HEK293 (cell line): ENCODE measurements at regions not wholly inside any gene's neighbourhood (a gene's known extent, or its start where the extent isn't known, plus 50 kb on each side); places are given as distances from the start of the nearest gene placed in this dataset.

Experiments used
- CTCF ChIA-PET: fragments of 350-600 bp; formaldehyde crosslinking; extraction: SDS; loops from one replicate; lab custom pipeline; 2021; ENCODE audit warnings: antibody characterized with exemption; lab: Yijun Ruan, JAX
- POLR2A ChIA-PET: fragments of 300-600 bp; formaldehyde crosslinking; extraction: SDS; loops from one replicate; lab custom pipeline; 2020; ENCODE audit warnings: antibody characterized with exemption, inconsistent platforms; lab: Yijun Ruan, JAX
- H3K27ac ChIP-seq: fragments of 200-500 bp; sonication (Bioruptor generic); 2 replicates; pipeline ENCODE4 v1.5.1; 2014; ENCODE audit warnings: low read depth, low read length, control low read depth, inconsistent platforms; ENCODE audit errors: extremely low read depth
- H3K36me3 ChIP-seq, 2 experiments: fragments of 200-500 bp in 1 of 2; sonication (Bioruptor generic) in 1 of 2; 1 replicate in 1 of 2; 2 replicates in 1 of 2; pipeline ENCODE4 v1.5.1; 2014 to 2017; ENCODE audit warnings: inconsistent platforms in 2 of 2, low read length in 2 of 2; ENCODE audit not compliant: control insufficient read depth in 2 of 2, insufficient read depth in 1 of 2
- H3K4me1 ChIP-seq: fragments of 200-500 bp; sonication (Bioruptor generic); 2 replicates; pipeline ENCODE4 v1.5.1; 2014; ENCODE audit warnings: mild to moderate bottlenecking, low read length, inconsistent platforms; ENCODE audit not compliant: control insufficient read depth, insufficient read depth
- H3K4me3 ChIP-seq: 2 replicates; pipeline ENCODE4 v1.5.1; 2011; ENCODE audit warnings: low read depth, mild to moderate bottlenecking, control low read depth, low read length, moderate library complexity
- H3K9me3 ChIP-seq: fragments of 200-500 bp; sonication (Bioruptor generic); 2 replicates; pipeline ENCODE4 v1.5.1; 2014; ENCODE audit warnings: low read depth, low read length, inconsistent platforms; ENCODE audit not compliant: control insufficient read depth, insufficient read depth
- KLF1 ChIP-seq: fragments of 450-650 bp; formaldehyde crosslinking; IDR thresholded peaks from 2 replicates; pipeline ENCODE4 v1.5.1; 2016; ENCODE audit warnings: missing biosample characterization, missing genetic modification characterization
- MZF1 ChIP-seq: fragments of 450-650 bp; formaldehyde crosslinking; IDR thresholded peaks from 2 replicates; pipeline ENCODE4 v1.5.1; 2017; ENCODE audit warnings: missing biosample characterization, missing genetic modification characterization, borderline replicate concordance
- REST ChIP-seq: fragments of 450-650 bp; formaldehyde crosslinking; IDR thresholded peaks from 2 replicates; pipeline ENCODE4 v1.5.1; 2016; ENCODE audit warnings: missing biosample characterization, missing genetic modification characterization
- SP7 ChIP-seq: fragments of 450-650 bp; formaldehyde crosslinking; IDR thresholded peaks from 2 replicates; pipeline ENCODE4 v1.5.1; 2016; ENCODE audit warnings: missing biosample characterization, missing genetic modification characterization
- TRIM28 ChIP-seq: IDR thresholded peaks from 2 replicates; pipeline ENCODE4 v1.6.1; 2011; ENCODE audit warnings: low read length, control low read depth, borderline replicate concordance
- YY2 ChIP-seq: fragments of 450-650 bp; formaldehyde crosslinking; IDR thresholded peaks from 2 replicates; pipeline ENCODE4 v1.5.1; 2016; ENCODE audit warnings: missing biosample characterization, missing genetic modification characterization
- ZBTB1 ChIP-seq: fragments of 450-650 bp; formaldehyde crosslinking; IDR thresholded peaks from 2 replicates; pipeline ENCODE4 v1.5.1; 2016; ENCODE audit warnings: missing biosample characterization, missing genetic modification characterization
- ZBTB7A ChIP-seq: fragments of 450-650 bp; formaldehyde crosslinking; IDR thresholded peaks from 2 replicates; pipeline ENCODE4 v1.5.1; 2016; ENCODE audit warnings: low read depth, missing biosample characterization, missing genetic modification characterization
- ZIC2 ChIP-seq: fragments of 450-650 bp; formaldehyde crosslinking; IDR thresholded peaks from 2 replicates; pipeline ENCODE4 v1.5.1; 2016; ENCODE audit warnings: missing biosample characterization, missing genetic modification characterization
- ZNF112 ChIP-seq: fragments of 450-650 bp; formaldehyde crosslinking; IDR thresholded peaks from 2 replicates; pipeline ENCODE4 v1.5.0; 2017; ENCODE audit warnings: missing biosample characterization, missing genetic modification characterization
- ZNF138 ChIP-seq: fragments of 450-650 bp; formaldehyde crosslinking; IDR thresholded peaks from 2 replicates; pipeline ENCODE4 v1.5.1; 2016; ENCODE audit warnings: missing biosample characterization, missing genetic modification characterization, borderline replicate concordance
- ZNF184 ChIP-seq: fragments of 450-650 bp; IDR thresholded peaks from 2 replicates; pipeline ENCODE4 v1.5.1; 2018; ENCODE audit warnings: missing biosample characterization, mild to moderate bottlenecking, missing genetic modification characterization
- ZNF2 ChIP-seq: fragments of 450-650 bp; formaldehyde crosslinking; IDR thresholded peaks from 2 replicates; pipeline ENCODE4 v1.5.1; 2016; ENCODE audit warnings: missing biosample characterization, missing genetic modification characterization
- ZNF248 ChIP-seq: fragments of 450-650 bp; formaldehyde crosslinking; IDR thresholded peaks from 2 replicates; pipeline ENCODE4 v1.5.1; 2017; ENCODE audit warnings: missing biosample characterization, missing genetic modification characterization
- ZNF324 ChIP-seq: fragments of 450-650 bp; formaldehyde crosslinking; IDR thresholded peaks from 2 replicates; pipeline ENCODE4 v1.5.1; 2016; ENCODE audit warnings: missing biosample characterization, missing genetic modification characterization
- ZNF514 ChIP-seq: fragments of 450-650 bp; formaldehyde crosslinking; IDR thresholded peaks from 2 replicates; pipeline ENCODE4 v1.5.1; 2016; ENCODE audit warnings: missing biosample characterization, missing genetic modification characterization
- ZNF76 ChIP-seq: fragments of 450-650 bp; formaldehyde crosslinking; IDR thresholded peaks from 2 replicates; pipeline ENCODE4; 2016; ENCODE audit warnings: low read depth, missing biosample characterization, missing genetic modification characterization, borderline replicate concordance
- ZNF777 ChIP-seq: fragments of 450-650 bp; formaldehyde crosslinking; IDR thresholded peaks from 2 replicates; pipeline ENCODE4 v1.5.1; 2017; ENCODE audit warnings: missing biosample characterization, missing genetic modification characterization, borderline replicate concordance
- ZNF830 ChIP-seq: fragments of 450-650 bp; IDR thresholded peaks from 2 replicates; pipeline ENCODE4 v1.5.0; 2018; ENCODE audit warnings: missing biosample characterization, missing genetic modification characterization, low read depth, mild to moderate bottlenecking, moderate library complexity
- ZNF843 ChIP-seq: fragments of 450-650 bp; formaldehyde crosslinking; IDR thresholded peaks from 2 replicates; pipeline ENCODE4 v1.5.1; 2016; ENCODE audit warnings: missing biosample characterization, missing genetic modification characterization
- TF ChIP-seq, protein P1 (sequence below): fragments of 450-650 bp; formaldehyde crosslinking; IDR thresholded peaks from 2 replicates; pipeline ENCODE4 v1.5.1; 2016; ENCODE audit warnings: missing biosample characterization, missing genetic modification characterization, low read depth
- TF ChIP-seq, protein P2 (sequence below): fragments of 450-650 bp; formaldehyde crosslinking; IDR thresholded peaks from 2 replicates; pipeline ENCODE4 v1.5.1; 2017; ENCODE audit warnings: missing biosample characterization, missing genetic modification characterization

- TF ChIP-seq, protein P1, sequence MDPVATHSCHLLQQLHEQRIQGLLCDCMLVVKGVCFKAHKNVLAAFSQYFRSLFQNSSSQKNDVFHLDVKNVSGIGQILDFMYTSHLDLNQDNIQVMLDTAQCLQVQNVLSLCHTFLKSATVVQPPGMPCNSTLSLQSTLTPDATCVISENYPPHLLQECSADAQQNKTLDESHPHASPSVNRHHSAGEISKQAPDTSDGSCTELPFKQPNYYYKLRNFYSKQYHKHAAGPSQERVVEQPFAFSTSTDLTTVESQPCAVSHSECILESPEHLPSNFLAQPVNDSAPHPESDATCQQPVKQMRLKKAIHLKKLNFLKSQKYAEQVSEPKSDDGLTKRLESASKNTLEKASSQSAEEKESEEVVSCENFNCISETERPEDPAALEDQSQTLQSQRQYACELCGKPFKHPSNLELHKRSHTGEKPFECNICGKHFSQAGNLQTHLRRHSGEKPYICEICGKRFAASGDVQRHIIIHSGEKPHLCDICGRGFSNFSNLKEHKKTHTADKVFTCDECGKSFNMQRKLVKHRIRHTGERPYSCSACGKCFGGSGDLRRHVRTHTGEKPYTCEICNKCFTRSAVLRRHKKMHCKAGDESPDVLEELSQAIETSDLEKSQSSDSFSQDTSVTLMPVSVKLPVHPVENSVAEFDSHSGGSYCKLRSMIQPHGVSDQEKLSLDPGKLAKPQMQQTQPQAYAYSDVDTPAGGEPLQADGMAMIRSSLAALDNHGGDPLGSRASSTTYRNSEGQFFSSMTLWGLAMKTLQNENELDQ: no peak
These were observed 178.7 kb upstream of the LDB2 start (continued) for GRCh38 chr4:17077105-17077504.

GRCh38 chr4:17072483-17072882, 174.0 kb upstream of the LDB2 start:
- Histone ChIP-seq H3K36me3 (no peaks in the 10 kb centered on the region), H3K27ac (no peak overlapping the region), H3K4me3 (no peak overlapping the region), H3K9me3 (no peaks in the 10 kb centered on the region), H3K4me1 (no peaks in the 10 kb centered on the region)
- POLR2A ChIA-PET: no interaction called here
- TF ChIP-seq YY2 (tag by site-specific recombination) (no peak), ZNF830 (tag by site-specific recombination) (no peak), MZF1 (tag by site-specific recombination) (no peak)
- TF ChIP-seq, all 188 proteins: peak for 0
- CTCF ChIA-PET: interaction anchor here (0.7 kb wide), 1 partner anchor 255 kb away, joined by 3 read pairs; no protein-coding TSS in a partner anchor

DNA sequence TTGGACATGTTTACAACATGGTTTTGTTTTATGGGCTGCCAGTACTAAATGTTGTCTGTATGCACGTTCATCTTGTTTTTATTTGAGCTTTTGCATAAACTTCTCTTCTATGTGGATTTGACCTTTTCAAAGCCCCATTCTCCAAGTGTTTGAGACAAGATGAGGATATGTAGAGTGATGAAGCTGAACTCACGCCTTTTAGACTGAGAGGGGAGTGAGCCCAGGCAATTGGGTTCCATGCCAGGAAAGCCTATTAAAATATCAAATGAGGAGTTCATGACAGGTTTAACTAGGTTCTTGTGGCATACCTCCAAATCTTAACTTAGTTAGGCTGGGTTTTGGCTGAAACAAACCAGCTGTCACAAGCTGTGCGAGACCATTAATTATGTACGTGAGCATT, 170.4 kb upstream of the LDB2 start:
- POLR2A ChIA-PET: no interaction called here
- CTCF ChIA-PET: no interaction called here

DNA sequence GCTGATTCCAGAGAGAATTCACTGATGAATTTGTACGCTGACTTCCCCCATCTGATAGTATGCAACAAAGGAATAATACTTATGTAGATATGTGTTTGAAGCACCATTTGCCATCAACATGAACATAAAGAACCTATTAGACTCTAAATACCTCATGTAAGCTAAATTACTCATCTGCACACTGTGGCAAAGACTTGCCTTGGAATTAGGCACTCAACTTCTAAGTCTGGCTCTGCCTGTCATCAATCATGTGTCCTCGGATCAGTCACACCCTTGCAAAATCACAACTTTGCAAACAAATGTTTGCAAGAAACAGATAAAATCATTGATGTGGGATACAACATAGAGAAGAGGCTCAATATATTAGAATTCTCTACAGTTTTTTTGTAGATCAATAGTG, 169.9 kb upstream of the LDB2 start:
- CTCF ChIA-PET: no interaction called here
- no peaks in the 10 kb centered on the region for H3K9me3 ChIP-seq
- no peaks in the 10 kb centered on the region for H3K36me3 ChIP-seq
- no peak overlapping the region for H3K4me3 ChIP-seq
- H3K27ac ChIP-seq: no peak overlapping the region
- no peak for TF ChIP-seq ZNF2 (tag by site-specific recombination)
- H3K4me1 ChIP-seq: no peaks in the 10 kb centered on the region
- POLR2A ChIA-PET: no interaction called here

More for the DNA sequence above, 170.4 kb upstream of the LDB2 start:
- Histone ChIP-seq H3K36me3 (no peaks in the 10 kb centered on the region), H3K9me3 (no peaks in the 10 kb centered on the region), H3K4me1 (no peaks in the 10 kb centered on the region)
- no peak for TF ChIP-seq ZNF76
- no peak for TF ChIP-seq ZNF514 (tag by site-specific recombination)
- TF ChIP-seq, protein P2, sequence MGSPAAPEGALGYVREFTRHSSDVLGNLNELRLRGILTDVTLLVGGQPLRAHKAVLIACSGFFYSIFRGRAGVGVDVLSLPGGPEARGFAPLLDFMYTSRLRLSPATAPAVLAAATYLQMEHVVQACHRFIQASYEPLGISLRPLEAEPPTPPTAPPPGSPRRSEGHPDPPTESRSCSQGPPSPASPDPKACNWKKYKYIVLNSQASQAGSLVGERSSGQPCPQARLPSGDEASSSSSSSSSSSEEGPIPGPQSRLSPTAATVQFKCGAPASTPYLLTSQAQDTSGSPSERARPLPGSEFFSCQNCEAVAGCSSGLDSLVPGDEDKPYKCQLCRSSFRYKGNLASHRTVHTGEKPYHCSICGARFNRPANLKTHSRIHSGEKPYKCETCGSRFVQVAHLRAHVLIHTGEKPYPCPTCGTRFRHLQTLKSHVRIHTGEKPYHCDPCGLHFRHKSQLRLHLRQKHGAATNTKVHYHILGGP (tag by site-specific recombination): no peak
- TF ChIP-seq ZNF324 (tag by site-specific recombination): no peak
- no peak for TF ChIP-seq ZBTB1 (tag by site-specific recombination)
- TF ChIP-seq, all 188 proteins: peak for 0
- Histone ChIP-seq H3K27ac (no peak overlapping the region), H3K4me3 (no peak overlapping the region)

DNA sequence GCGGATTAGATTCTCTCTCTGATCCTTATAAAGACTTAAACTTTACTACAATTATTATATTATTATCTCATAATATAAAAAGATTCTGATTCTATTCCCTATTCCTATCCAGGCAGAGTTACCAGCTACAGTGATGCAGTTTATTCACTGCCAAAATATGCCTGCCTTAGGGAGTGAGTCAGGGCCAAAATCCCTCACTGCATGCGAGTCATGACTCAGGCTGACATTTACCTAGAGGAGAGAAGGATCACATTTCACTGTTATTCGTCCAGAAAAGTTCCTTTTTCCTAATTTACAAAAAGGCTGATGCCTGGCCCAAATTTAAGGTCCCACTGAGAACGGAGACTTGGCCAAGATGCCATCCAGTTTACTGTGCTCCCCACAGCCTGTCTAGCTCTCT, 168.5 kb upstream of the LDB2 start:
- Histone ChIP-seq H3K36me3 (no peaks in the 10 kb centered on the region), H3K4me3 (no peak overlapping the region), H3K9me3 (no peaks in the 10 kb centered on the region), H3K4me1 (no peaks in the 10 kb centered on the region), H3K27ac (no peak overlapping the region)
- TF ChIP-seq ZNF112 (tag by site-specific recombination): no peak
- no peak for TF ChIP-seq ZNF843 (tag by site-specific recombination)
- TF ChIP-seq ZNF184 (tag by site-specific recombination): no peak
- no peak for TF ChIP-seq SP7 (tag by site-specific recombination)
- TF ChIP-seq ZBTB7A (tag by site-specific recombination): no peak
- no peak for TF ChIP-seq ZNF248 (tag by site-specific recombination)
- TF ChIP-seq KLF1: no peak
- no peak for TF ChIP-seq ZIC2 (tag by site-specific recombination)
- TF ChIP-seq TRIM28: no peak
- no peak for TF ChIP-seq REST (tag by site-specific recombination)
- TF ChIP-seq ZNF777 (tag by site-specific recombination): no peak
- TF ChIP-seq ZNF138 (tag by site-specific recombination): no peak
- ChIA-PET POLR2A (no interaction called here), CTCF (no interaction called here)
